Stomach (tissue), 8 donors: ENCODE measurements at regions not wholly inside any gene's neighbourhood (a gene's known extent, or its start where the extent isn't known, plus 50 kb on each side); places are given as distances from the start of the nearest gene placed in this dataset.

Experiments
- DNase-seq, 2 donors: peaks; one replicate each; pipeline versions ENCODE4 v3.0.0 to v3.0.0-alpha.2; 2013 to 2019
- H3K27ac ChIP-seq, 5 donors: fragments of 200-600 bp in 4 of 5; sonication (generic) in 4 of 5; one replicate each; pipeline ENCODE4 v1.5.1; 2013 to 2019; ENCODE audit warnings: mild to moderate bottlenecking in 1 of 5, moderate library complexity in 1 of 5
- H3K27me3 ChIP-seq, 3 donors: fragments of 200-600 bp; sonication (generic); one replicate each; pipeline ENCODE4 v1.5.1; 2017 to 2019; ENCODE audit warnings: mixed run types in 1 of 3
- H3K36me3 ChIP-seq, 4 donors: fragments of 200-600 bp; sonication (generic); 1 replicate in 3 of 4; 2 replicates in 1 of 4; pipeline ENCODE4 v1.5.1; 2016 to 2019
- H3K4me1 ChIP-seq, 4 donors: fragments of 200-600 bp; sonication (generic); one replicate each; pipeline ENCODE4 v1.5.1; 2016 to 2019
- H3K4me3 ChIP-seq, 4 donors: fragments of 200-600 bp; sonication (generic) in 3 of 4; one replicate each; pipeline ENCODE4 v1.5.1; 2016 to 2019; ENCODE audit warnings: mild to moderate bottlenecking in 1 of 4
- H3K9me3 ChIP-seq, 4 donors: fragments of 200-600 bp; sonication (generic); one replicate each; pipeline ENCODE4 v1.5.1; 2016 to 2019
- CTCF ChIP-seq, 7 experiments: fragments of 450-650 bp in 4 of 7; fragments of 200-600 bp in 3 of 7; sonication (generic) in 3 of 7; IDR thresholded peaks; one replicate each; pipeline ENCODE4 v1.5.1; 2016 to 2019; ENCODE audit warnings: antibody characterized with exemption in 7 of 7, control low read depth in 2 of 7, mild to moderate bottlenecking in 1 of 7
- EP300 ChIP-seq: sonication (generic); formaldehyde crosslinking; IDR thresholded peaks from one replicate; pipeline ENCODE4 v1.6.1; 2017; ENCODE audit warnings: antibody characterized with exemption
- POLR2A ChIP-seq, 4 donors: fragments of 450-650 bp; IDR thresholded peaks; one replicate each; pipeline ENCODE4 v1.6.1; 2016; ENCODE audit warnings: antibody characterized with exemption in 4 of 4, control low read depth in 2 of 4, mild to moderate bottlenecking in 1 of 4, moderate library complexity in 1 of 4
- POLR2AphosphoS5 ChIP-seq, 3 donors: sonication (generic); formaldehyde crosslinking; IDR thresholded peaks; one replicate each; pipeline ENCODE4 v1.6.1; 2016; ENCODE audit warnings: antibody characterized with exemption in 3 of 3
- WGBS, 5 donors: extraction: QIAGEN DNeasy Blood & Tissue Kit in 3 of 5; methylation state at CpG; one replicate each; pipeline versions ENCODE4 v1.1.5 to v1.1.7; 2013 to 2018; 5-methylcytosine and 5-hydroxymethylcytosine counted together
- intact Hi-C: fragments of 100-400 bp; cut with DNase I; formaldehyde crosslinking; loops from one replicate; pipeline ENCODE4 v1.15.1; 2023; ENCODE audit warnings: low total_unique reads
- donor health status: healthy with polysubstance abuse.
- donor health status: Bipolar disorder and iron deficiency.
- donor health status: healthy.

DNA sequence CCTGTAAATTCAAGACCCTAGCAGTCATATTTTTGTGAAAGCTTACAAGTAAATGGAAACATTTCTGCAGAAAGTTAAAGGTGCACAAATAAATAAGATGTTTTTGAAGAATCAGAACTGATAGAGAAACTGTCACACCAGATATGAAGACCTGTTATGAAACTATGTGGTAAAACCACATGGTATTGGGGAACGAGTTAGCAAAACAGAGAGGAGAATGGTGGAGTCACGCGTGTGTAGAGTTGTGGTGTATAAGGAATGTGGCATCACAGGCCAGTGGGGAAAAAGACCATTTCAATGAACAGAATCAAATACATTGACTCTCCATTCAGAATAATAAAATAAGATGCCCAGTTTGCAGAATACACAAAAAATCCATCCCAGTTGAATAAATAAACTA lies 477.2 kb downstream of the ICE1 start:
- TF ChIP-seq POLR2AphosphoS5 (IDR thresholded peaks at IDR 0.05) (no peak), CTCF (IDR thresholded peaks at IDR 0.05) (no peak), EP300 (no peak), POLR2A (IDR thresholded peaks at IDR 0.05) (no peak)
- Histone ChIP-seq H3K4me1 (no peaks in the 10 kb centered on the region), H3K27ac (no peak overlapping the region), H3K36me3 (no peaks in the 10 kb centered on the region), H3K27me3 (no peaks in the 10 kb centered on the region), H3K9me3 (peaks cover 0 to 7% (median 2%) of the 10 kb centered on the region in 4 donors), H3K4me3 (no peak overlapping the region)
- WGBS, 5 donors = 73 to 89% (median 86%) methylated on average over 3 of the region's 3 CpGs
- intact Hi-C loops = no loop called here
- no peak for DNase-seq

GRCh38 chr5:5888284-5888683 lies 465.8 kb downstream of the ICE1 start:
- H3K4me1 ChIP-seq = peaks cover 0 to 8% (median 0%) of the 10 kb centered on the region in 4 donors
- H3K4me3 ChIP-seq = no peak overlapping the region
- no peak for DNase-seq
- peaks cover 0 to 14% (median 6%) of the 10 kb centered on the region in 3 donors for H3K27me3 ChIP-seq
- no peak overlapping the region for H3K27ac ChIP-seq
- intact Hi-C loops = no loop called here
- H3K9me3 ChIP-seq = no peaks in the 10 kb centered on the region
- TF ChIP-seq EP300 (no peak), CTCF (IDR thresholded peaks at IDR 0.05) (no peak), POLR2A (IDR thresholded peaks at IDR 0.05) (no peak), POLR2AphosphoS5 (IDR thresholded peaks at IDR 0.05) (no peak)
- no peaks in the 10 kb centered on the region for H3K36me3 ChIP-seq
- 85 to 100% (median 91%) methylated on average over 1 of the region's 1 CpG for WGBS, 5 donors

DNA sequence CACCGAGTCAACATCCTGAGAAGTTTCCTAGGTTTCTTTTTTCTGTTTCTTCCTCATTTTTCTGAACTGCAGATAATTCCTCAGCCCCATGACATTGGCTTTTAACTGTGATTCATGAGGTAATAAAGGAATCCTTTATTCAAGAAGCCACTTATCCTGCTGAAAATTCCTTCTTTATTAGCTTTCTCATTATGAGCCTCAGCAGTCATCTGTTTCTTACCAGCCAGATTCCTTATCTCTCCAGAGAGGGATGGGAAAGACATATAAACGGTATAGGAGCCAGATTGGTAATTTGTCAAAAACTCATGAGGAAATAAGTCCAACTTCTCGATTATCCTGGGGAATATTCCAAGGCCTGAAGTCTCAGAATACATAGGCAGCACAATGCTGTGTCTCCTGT lies 465.4 kb downstream of the ICE1 start:
- peak in 1 of 2 donors; percentile 15 for DNase-seq
- H3K4me1 ChIP-seq = peaks cover 0 to 8% (median 0%) of the 10 kb centered on the region in 4 donors
- WGBS, 5 donors = 51 to 58% (median 56%) methylated on average over 3 of the region's 3 CpGs
- H3K36me3 ChIP-seq = no peaks in the 10 kb centered on the region
- TF ChIP-seq POLR2A (IDR thresholded peaks at IDR 0.05) (no peak), CTCF (IDR thresholded peaks at IDR 0.05) (no peak)
- H3K9me3 ChIP-seq = no peaks in the 10 kb centered on the region
- no peak overlapping the region for H3K27ac ChIP-seq
- peaks cover 0 to 14% (median 6%) of the 10 kb centered on the region in 3 donors for H3K27me3 ChIP-seq
- no peak overlapping the region for H3K4me3 ChIP-seq
- intact Hi-C loops = no loop called here

DNA sequence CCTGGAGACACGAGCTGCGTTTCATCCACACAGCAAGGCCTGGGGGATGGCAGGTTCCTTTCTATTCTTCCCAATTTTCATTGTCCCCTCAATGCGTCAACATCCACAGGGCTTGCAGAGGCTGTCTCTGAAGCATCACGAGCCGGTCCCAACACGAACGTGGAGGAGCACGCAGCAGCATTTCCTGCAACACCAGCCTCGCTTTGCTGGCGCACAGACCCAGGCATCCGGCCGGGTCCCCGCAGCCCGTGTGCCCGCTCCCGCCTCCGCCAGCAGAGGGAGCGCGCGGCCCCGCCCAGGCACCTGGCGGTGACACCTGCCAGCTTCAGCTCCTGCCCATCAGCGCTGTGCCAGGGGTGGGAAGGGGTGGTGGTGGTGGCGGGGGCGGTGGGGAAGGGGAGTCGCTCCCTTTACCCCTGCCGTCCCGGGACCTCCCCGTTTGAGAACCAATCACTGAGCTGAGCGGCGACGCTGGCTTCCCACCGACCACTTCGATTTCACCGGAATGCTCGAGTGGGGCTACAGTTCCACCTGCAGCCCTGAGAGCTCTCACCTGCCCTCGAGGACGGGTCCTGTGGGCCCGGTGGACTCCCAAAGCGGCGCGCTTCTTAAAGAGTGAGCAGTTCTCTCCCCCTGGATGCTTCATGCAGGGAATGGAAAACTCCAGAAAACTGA lies 464.5 kb downstream of the ICE1 start:
- peak; percentile 52 to 61 for DNase-seq
- WGBS, 5 donors = 14 to 25% (median 18%) methylated on average over 24 to 42 of the region's 42 CpGs
- peak in 5 of 7 experiments; percentile 26 to 66 (median 52) for TF ChIP-seq CTCF (IDR thresholded peaks at IDR 0.05)
- no peak for TF ChIP-seq POLR2AphosphoS5 (IDR thresholded peaks at IDR 0.05)
- no peak for TF ChIP-seq POLR2A (IDR thresholded peaks at IDR 0.05)
- no peak for TF ChIP-seq EP300
- Histone ChIP-seq H3K27me3 (peaks cover 0 to 14% (median 6%) of the 10 kb centered on the region in 3 donors), H3K36me3 (no peaks in the 10 kb centered on the region), H3K9me3 (no peaks in the 10 kb centered on the region), H3K27ac (no peak overlapping the region), H3K4me1 (peaks cover 0 to 8% (median 0%) of the 10 kb centered on the region in 4 donors), H3K4me3 (no peak overlapping the region)
- intact Hi-C loops = no loop called here
